HG02759 (cell line): ENCODE measurements at regions not wholly inside any gene's neighbourhood (a gene's known extent, or its start where the extent isn't known, plus 50 kb on each side); places are given as distances from the start of the nearest gene placed in this dataset.

Experiments used
- ATAC-seq: cut with Tn5 transposase; IDR thresholded peaks from one replicate; pipeline ENCODE4 v1.9.1; 2021; ENCODE audit warnings: mild to moderate bottlenecking, moderate library complexity; ENCODE audit not compliant: unreplicated experiment

GRCh38 chr11:45089251-45089650 lies 57.2 kb upstream of the PRDM11 start:
- ATAC-seq, result no peak

- no peak for ATAC-seq
These were observed 56.6 kb upstream of the PRDM11 start for GRCh38 chr11:45089676-45090499.

DNA sequence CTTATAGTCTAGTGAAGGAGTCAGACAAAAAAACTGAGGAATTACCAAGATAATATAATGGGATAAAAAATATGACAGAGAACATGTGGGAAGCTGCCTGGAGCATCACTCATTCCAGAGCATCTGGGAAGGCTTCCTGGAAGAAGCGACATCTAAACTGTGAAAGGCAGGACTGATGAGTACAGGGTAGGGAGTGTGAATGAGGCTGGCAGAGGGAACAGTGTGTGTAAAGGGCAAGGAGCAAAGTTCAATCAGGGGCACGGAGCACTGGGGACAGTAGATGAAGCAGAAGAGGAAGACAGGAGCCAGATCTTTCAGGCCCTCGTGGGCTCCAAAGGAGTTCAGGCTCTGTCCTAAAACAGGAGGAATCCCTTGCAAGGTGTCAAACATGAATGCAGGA lies 55.8 kb upstream of the PRDM11 start:
- ATAC-seq, result no peak

GRCh38 chr11:45091563-45092403 lies 54.7 kb upstream of the PRDM11 start:
- no peak for ATAC-seq

DNA sequence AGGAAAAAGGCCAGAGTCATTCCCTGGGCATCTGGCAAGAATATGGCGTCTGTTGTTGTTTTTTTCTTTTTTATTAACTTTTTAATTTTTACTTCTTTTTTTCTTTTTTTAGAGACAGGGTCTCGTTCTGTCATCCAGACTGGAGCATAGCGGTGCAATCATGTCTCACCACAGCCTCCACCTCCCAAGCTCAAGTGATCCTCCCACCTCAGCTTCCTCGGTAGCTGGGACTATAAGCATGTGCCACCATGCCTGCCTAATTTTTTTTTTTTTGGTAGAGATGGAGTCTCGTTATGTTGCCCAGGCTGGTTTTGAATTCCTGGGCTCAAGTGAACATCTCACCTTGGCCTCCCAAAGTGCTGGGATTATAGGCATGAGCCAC lies 54.0 kb upstream of the PRDM11 start:
- no peak for ATAC-seq

DNA sequence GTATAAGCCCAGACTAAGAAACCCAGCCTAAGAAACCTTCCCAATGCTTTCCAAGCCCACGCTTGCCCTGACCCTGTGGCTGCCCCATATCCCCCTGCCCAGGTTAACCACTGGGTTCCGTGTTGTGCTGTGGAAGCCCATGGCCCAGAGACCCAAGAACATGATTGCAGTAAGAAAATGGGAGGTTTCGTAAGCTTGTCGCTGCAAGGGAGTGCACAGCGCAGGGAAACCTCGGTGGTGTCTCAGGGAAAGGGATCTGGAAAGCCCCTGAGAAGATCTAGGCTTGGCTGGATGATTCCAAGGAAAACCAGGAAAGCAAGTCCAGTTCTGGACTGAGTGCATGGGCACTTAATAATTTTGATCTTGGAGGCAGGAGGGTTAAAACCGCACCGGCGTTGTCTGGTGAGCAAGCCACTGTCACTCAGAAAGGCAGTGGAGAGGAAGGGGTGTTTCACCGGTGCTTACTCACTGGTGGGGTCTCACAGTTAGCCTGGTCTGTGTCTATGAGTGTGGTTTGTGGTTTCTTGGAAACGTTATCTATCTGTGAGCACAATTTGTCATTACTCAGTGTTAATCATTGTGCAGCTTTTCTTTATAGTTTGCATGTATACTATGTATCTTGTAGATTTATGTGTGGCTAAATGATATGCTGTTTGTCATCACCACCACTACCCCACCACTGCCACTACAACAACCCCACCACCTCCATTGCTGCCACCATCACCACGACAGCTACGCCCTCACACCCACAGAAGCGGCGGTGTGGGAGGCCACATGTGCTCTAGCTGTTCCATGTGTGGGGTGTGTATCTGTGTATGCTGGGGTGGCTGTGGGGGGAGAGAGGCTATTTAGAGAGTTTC lies 53.3 kb upstream of the PRDM11 start:
- no peak for ATAC-seq

DNA sequence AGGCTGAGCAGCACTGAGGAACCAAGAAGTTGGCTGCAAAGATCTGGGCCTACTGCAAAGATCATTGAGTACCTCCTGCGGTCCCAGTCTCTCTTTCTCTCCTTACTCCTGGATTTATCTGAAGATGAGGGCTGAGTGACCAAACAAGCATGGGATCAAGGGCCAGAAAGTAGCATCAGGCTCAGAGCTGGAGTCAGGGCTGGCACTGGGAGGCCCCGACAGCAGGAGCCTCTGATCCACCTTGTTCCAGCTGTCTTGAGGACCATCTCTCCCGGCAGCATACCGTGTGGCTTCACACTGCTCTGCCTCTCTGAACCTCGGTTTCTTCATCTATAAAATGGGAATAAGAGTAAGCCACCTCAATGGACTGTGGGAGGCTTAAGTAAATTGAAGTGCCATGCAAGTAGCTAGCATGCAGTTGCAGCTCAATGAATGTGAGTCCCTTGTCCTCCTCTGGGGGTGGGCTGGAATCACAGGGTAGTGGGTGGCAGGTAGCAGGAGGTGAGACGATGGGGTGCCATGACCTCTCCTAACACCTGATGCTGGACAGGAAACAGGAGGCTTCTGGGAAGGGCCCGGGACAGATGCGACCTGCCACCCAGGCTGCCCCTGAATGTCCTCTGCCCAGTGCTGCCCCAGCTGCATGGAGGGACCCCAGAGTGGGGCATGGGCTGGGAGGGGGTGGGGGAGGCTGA lies 52.5 kb upstream of the PRDM11 start:
- ATAC-seq, result no peak

DNA sequence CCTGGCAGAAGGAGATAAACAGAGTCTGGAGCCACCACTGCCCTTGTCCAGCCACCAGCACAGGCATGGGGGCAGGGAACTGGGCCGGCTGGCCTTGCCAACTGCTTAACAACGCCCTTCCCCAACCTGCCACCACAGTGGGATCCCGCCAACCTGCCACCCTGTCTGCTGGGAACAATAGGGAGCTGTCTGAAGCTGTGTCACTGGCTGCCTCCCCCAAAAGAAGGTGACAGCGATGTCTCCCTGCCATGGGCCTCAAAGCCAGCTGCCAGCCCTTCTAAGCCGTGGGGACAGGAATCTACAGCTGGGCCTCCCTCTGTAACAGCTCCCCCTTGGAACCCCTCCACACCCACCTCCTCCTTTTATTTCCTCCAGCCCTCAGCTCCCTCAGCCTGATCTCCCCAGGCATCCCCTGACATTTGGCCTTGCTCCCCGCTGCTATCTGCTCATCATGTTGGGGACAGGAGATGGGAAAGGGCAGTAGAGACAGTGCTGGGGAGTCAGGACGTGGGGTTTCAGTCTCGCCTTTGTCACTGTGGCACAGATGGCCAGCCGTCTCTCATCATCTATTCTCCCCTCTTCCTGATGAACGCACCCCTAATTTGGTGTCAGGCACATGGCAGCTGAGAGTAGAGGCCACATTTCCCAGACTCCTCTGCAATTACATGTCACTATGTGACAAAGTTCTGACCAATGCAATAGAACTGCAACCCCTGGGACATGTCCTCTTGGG lies 51.3 kb upstream of the PRDM11 start:
- ATAC-seq, result no peak

- ATAC-seq, result no peak
These were observed 50.8 kb upstream of the PRDM11 start for GRCh38 chr11:45095691-45096010.

GRCh38 chr11:45096636-45097035 lies 49.8 kb upstream of the PRDM11 start:
- ATAC-seq, result no peak
